ENCODE measurements at regions not wholly inside any gene's neighbourhood (a gene's known extent, or its start where the extent isn't known, plus 50 kb on each side); places are given as distances from the start of the nearest gene placed in this dataset.
"Not testable (repeated sequence)": the region's sequence is repeated elsewhere in the genome, so short reads cannot be mapped to it uniquely, and the experiment has no call there.

DNA sequence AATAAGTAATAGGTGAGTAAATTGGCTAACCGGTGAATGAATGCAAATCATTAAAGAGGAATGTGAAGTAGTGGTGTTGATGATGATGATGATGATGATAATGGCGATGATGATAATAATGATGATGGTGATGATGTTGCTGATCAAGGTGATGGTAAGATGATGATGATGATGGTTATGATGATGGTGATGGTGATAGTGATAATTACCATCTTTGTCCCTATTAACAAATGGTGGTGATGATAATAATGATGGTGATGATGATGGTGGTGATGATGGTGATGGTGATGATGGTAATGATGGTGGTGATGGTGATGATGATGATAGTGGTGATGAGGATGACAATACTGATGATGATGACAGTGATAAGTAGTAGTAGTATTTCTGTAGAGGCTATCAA, 452.6 kb downstream of the ZNF536 start:
- no peak for DNase-seq (ENCODE audit: low spot score)

- DNase-seq (ENCODE audit: low spot score) = no peak
Measured at GRCh38 chr19:30817965-30818567, 445.9 kb downstream of the ZNF536 start.

DNA sequence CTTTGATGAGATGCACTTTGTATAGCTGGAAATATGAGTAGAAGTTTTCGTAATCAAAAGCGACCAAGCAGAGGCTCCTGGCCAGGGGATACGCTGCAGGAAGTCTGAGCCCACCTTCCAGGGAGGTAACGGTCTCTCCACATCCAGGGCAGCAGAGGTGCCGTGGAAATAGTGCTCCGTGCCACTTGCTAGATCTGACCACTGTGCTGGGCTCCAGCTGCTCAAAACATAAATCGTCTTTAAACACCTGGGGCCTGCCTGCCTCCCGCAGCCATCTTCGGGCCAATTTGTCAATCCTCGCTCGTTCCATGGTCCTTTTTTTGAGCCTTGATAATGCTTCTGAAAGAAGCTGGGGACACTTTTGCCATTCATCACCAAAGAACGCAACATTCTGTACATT, 445.0 kb downstream of the ZNF536 start:
- DNase-seq (ENCODE audit: low spot score) = no peak

GRCh38 chr19:30815889-30816580, 443.9 kb downstream of the ZNF536 start:
- no peak for DNase-seq (ENCODE audit: low spot score)

- DNase-seq (ENCODE audit: low spot score) = no peak
Measured at GRCh38 chr19:30812099-30812678, 440.0 kb downstream of the ZNF536 start.

GRCh38 chr19:30811397-30812098, 439.4 kb downstream of the ZNF536 start:
- DNase-seq (ENCODE audit: low spot score) = no peak

GRCh38 chr19:30810726-30811125, 438.5 kb downstream of the ZNF536 start:
- DNase-seq (ENCODE audit: low spot score) = no peak

DNA sequence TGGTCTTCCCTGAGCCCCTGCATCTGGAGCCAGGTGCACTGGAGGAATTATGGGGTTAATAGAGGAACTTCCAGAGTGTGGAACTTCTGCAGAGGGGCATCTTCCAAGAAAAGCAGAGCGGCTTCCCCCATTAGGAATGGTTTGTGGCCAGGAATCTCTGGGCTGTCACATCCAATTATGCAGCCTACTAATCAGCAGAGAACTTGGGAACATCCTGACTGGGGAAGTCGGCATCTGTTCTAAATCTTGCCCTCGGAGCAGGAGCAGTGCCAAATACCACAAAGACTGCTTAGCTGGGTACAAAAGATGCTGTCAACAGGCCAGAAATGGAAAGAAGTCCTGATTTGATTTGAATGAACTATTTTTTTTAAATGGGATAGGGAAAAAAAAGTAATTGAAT, 435.1 kb downstream of the ZNF536 start:
- DNase-seq (ENCODE audit: low spot score) = no peak

DNA sequence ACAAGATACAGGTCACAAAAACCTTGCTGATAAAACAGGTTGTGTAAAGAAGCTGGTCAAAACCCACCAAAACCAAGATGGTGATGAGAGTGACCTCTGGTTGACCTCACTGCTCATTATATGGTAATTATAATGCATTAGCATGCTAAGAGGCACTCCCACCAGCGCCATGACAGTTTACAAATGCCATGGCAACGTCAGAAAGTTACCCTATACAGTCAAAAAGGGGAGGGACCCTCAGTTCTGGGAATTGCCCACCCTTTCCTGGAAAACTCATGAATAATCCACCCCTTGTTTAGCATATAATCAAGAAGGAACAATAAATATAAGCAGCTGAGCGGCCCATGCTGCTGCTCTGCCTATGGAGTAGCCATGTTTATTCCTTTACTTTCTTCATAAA, 434.1 kb downstream of the ZNF536 start:
- no peak for DNase-seq (ENCODE audit: low spot score)

- no peak for DNase-seq (ENCODE audit: low spot score)
Measured at GRCh38 chr19:30804751-30805150, 432.6 kb downstream of the ZNF536 start.

- DNase-seq (ENCODE audit: low spot score) = not testable (repeated sequence)
Measured at GRCh38 chr19:30804333-30804732, 432.1 kb downstream of the ZNF536 start.

DNA sequence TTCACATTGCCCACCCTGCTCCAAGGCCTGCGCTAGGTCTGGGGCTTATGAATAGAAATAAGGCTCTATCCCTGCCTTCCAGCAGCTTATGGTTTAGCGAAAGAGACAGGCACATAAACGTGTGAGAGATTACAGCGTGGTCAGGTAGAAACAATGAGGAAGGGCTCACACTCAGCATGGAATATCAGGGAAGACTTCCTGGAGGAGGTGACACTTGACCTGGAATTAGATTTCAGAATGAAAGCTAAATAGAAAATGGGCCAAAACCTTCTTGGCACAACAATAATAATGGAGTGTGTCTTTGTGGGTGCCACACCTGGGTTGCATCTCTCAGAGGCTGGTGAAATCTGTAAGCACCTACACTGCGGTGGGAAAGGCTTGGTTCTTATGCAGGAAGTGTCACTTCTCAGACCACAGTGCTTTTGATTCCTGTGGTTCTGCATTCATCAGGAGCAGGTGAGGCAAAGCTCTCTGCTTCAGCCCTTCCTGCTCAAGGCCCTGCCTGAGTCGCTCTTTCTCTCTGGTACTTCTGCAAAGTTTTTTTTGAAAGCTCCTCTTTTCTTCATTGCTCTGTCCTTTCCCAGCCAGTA, 430.3 kb downstream of the ZNF536 start:
- DNase-seq (ENCODE audit: low spot score) = no peak

- DNase-seq (ENCODE audit: low spot score) = no peak
Measured at GRCh38 chr19:30799865-30800755, 427.9 kb downstream of the ZNF536 start.

DNA sequence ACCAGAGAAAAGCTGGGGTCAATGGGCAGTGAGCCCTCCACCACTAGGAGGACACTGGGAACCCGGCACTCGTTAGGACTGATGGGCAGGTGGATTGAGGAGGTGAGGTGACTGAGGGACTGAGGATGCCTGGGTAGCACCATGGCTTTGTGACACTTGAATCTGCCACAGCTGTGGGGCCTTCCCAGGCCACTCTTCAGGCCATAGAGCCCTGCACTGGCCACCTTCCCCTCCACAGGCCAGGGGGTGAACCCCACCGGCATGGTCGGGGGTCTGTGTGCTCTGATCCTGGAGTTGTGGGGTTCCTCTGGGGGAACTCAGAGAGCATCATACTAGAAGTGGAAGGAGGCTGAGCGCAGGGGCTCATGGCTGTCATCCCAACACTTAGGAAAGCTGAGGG, 423.5 kb downstream of the ZNF536 start:
- DNase-seq (ENCODE audit: low spot score) = no peak

DNA sequence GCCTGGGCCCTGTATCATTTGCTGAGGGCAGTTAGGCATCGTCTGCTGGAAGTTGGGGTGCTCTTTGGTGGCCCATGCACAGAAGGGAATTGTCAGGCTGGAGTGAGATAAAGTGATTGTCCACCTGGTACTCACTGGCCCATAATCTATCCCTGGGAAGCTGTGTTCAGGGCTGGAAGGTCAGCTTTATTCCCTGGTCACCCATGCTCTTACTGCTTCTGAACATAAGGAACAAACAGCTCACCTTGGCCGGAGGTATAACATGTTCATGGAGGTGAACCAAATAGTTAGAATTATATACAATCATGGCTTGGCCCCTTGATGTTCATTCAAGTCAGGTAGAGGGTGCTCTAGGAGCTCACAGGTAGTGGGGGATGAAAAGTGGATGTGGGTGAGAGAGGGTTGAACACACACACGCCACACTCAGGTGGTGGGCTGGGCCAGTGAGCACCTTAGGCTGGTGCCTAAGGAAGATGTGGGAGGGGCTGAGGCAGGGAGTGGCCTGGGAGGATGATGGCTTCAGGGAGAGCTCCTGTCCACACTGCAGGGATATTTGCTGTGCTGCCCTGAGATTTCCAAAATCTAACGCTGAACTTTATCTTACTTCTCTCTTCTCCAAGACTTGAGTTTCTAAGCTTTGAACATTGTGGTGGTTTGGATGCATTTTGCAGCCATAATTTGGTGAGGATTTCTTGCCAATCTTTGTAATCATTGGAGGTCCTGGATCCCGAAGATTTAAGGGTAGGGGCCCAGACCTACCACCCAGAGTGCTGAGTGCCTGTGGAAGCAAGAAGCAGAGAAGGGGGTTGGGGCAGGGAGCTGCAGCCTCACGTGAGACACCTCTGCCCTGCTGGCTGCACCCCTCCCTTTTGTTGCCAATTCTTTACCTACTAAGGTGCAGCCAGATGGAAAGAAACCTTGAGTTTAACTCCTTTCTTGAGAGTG, 420.6 kb downstream of the ZNF536 start:
- no peak for DNase-seq (ENCODE audit: low spot score)

DNA sequence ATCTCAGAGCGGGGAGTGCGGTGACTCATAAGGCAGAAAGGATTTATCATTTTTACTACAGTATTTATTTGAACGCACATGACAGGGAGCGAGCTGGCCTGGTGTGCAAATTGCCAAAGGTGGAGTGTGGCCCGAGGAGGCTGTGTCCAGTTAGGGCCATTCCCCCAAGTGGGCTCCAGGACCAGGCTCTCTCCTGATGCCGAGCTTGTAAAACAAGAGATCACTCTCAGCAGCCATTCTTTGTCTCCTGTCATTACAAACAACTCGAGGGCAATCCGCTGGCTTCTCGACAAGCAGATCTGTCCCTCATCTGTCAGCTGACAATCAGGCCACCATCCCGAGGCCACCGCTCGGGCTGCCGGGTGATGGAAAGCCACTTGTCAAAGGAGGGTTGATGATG, 418.9 kb downstream of the ZNF536 start:
- DNase-seq (ENCODE audit: low spot score) = no peak

- DNase-seq (ENCODE audit: low spot score) = no peak
Measured at GRCh38 chr19:30790056-30790680, 418.0 kb downstream of the ZNF536 start.

DNA sequence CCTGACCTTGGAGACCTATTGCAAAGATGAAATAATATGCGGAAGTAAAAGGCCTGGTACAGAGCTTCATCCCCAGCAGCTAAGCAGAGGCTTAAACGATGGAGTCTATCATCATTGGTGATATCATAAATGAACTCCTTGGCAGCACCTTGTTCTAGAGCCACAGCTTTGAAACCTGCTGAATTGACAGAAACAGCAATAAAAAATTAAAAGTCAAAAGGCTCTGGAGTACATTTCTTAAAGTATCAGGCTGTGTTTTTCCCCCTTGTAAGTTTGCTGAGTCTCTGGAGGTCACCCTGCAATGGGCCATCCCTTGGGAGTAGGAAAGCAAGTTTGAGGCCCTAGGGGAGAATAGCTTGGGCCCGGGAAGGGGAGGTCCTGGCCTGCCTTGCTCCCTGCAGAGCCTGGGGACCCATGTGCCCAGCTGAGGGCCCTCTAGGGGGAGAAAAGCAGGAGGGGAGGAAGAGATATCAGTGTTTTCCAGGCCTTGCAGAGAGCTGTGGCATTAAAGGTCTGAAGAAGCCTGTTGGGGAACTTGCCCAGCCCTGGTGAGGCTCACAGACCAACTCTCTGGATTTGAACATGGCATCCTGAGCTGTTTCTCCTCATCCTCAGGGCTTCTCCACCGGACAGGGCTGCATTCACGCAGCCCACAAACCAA, 416.1 kb downstream of the ZNF536 start:
- no peak for DNase-seq (ENCODE audit: low spot score)

GRCh38 chr19:30785458-30786137, 413.4 kb downstream of the ZNF536 start:
- no peak for DNase-seq (ENCODE audit: low spot score)

Data from A172 (cell line).